Choroid plexus epithelial cell (primary cell): ENCODE measurements at regions not wholly inside any gene's neighbourhood (a gene's known extent, or its start where the extent isn't known, plus 50 kb on each side); places are given as distances from the start of the nearest gene placed in this dataset.

ENCODE experiments used
- DNase-seq: peaks from one replicate; pipeline ENCODE4 v3.0.0-alpha.2; 2010; ENCODE audit warnings: low read depth
- H3K4me3 ChIP-seq: 2 replicates; pipeline ENCODE4 v1.5.1; 2011; ENCODE audit warnings: low read depth, mild to moderate bottlenecking, control low read depth, low read length, moderate library complexity
- TF ChIP-seq, protein P1 (sequence below): conservative IDR thresholded peaks from 2 replicates; pipeline ENCODE4 v1.5.1; 2011; ENCODE audit warnings: low read depth, mild to moderate bottlenecking, control low read depth, inconsistent platforms, low read length, moderate library complexity

GRCh38 chr20:16801919-16802651 is 53.9 kb downstream of the OTOR start:
- DNase-seq, result peak; percentile 73
- TF ChIP-seq, protein P1, sequence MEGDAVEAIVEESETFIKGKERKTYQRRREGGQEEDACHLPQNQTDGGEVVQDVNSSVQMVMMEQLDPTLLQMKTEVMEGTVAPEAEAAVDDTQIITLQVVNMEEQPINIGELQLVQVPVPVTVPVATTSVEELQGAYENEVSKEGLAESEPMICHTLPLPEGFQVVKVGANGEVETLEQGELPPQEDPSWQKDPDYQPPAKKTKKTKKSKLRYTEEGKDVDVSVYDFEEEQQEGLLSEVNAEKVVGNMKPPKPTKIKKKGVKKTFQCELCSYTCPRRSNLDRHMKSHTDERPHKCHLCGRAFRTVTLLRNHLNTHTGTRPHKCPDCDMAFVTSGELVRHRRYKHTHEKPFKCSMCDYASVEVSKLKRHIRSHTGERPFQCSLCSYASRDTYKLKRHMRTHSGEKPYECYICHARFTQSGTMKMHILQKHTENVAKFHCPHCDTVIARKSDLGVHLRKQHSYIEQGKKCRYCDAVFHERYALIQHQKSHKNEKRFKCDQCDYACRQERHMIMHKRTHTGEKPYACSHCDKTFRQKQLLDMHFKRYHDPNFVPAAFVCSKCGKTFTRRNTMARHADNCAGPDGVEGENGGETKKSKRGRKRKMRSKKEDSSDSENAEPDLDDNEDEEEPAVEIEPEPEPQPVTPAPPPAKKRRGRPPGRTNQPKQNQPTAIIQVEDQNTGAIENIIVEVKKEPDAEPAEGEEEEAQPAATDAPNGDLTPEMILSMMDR, result peak; percentile 90
- no peak overlapping the region for H3K4me3 ChIP-seq

GRCh38 chr20:16802652-16802935 is 54.4 kb downstream of the OTOR start:
- TF ChIP-seq, protein P1, result no peak
- DNase-seq, result no peak
- no peak overlapping the region for H3K4me3 ChIP-seq

DNA sequence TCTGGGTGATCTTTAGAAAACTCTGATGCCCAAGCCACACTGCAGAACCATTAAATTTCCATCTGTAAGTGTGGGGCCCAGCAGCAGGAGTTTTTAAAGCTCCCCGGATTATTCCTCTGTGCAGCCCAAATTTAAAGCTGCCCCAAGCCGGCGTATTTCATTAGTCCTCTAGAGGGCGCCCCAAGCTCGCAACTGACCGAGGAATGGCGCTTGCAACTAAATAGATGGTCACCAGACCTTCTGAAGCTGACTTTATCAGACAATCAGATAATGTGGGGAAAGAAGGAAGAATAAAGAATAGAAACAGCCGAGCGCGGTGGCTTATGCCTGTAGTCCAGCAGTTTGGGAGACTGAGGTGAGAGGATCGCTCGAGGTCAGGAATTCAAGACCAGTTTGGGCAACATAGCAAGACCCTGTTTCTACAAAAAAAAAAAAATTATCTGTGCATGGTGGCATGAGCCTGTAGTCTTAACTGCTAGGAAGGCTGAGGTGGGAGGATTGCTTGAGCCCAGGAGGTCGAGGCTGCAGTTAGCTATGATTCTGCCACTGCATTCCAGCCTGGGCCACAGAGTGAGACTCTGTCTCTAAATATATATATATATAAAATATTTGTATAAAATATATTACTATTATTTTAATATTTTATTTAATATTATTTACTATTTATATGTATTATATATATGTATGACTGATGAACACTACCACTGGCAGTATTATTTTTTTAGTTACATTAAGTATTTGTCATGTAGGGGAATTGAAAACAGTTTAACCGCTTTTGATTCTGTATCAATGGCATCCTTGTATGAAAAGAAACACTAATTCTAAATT is 56.0 kb downstream of the OTOR start:
- H3K4me3 ChIP-seq, result no peak overlapping the region
- DNase-seq, result peak; percentile 71
- TF ChIP-seq, protein P1, result peak; percentile 90

DNA sequence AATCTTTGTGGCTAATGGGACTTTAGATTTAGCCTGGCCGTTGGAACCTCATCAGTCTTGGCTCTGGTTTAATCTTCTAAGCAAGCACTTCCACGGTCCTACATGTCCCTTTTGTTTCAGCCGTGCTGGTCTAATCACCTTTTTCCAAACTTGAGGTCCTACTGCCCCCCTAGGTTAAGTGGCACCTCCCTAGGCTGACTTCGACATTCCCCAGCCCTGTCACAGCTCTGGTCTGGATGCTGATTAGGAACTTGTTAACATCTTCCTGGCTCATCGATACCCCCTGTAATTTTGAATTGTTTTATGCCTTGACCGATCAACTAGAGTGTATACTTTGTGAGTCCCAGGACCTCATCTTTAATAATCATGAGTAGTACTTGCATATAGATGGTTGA is 56.6 kb downstream of the OTOR start:
- no peak for DNase-seq
- TF ChIP-seq, protein P1, result no peak
- no peak overlapping the region for H3K4me3 ChIP-seq

GRCh38 chr20:16806061-16806460 is 57.9 kb downstream of the OTOR start:
- no peak for DNase-seq
- TF ChIP-seq, protein P1, result no peak

DNA sequence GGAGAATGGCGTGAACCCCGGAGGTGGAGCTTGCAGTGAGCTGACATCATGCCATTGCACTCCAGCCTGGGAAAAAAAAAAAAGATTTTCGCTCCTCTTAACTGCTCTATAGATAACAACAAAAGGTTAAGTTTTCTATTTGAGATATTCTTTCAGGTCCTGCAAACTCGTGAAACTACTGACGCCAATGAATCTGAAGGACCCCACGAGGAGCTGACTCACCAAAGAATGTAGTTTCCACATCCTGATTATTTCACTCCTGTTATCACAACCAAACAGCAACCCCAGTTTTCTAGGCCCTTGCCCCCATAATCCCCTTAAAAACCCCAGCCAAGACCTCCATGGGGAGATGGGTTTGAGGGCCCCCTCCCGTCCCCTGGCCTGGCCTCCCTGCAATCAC is 58.7 kb downstream of the OTOR start:
- TF ChIP-seq, protein P1, result no peak
- H3K4me3 ChIP-seq, result no peak overlapping the region
- peak; percentile 59 for DNase-seq

More at GRCh38 chr20:16806061-16806460, 57.9 kb downstream of the OTOR start:
- H3K4me3 ChIP-seq, result no peak overlapping the region
